Pancreas (tissue), 10 donors: ENCODE measurements at regions not wholly inside any gene's neighbourhood (a gene's known extent, or its start where the extent isn't known, plus 50 kb on each side); places are given as distances from the start of the nearest gene placed in this dataset.

Experiments
- ATAC-seq, 4 donors: fragments of 200-7000 bp; cut with Tn5 transposase; one replicate each; pipeline versions ENCODE4 v1.8.0 to v1.9.1; 2020; ENCODE audit warnings: mild to moderate bottlenecking in 4 of 4, moderate library complexity in 4 of 4
- DNase-seq, 6 donors: peaks; one replicate each; pipeline ENCODE4 v3.0.0-alpha.2; 2020
- FAIRE-seq: peaks from 2 replicates; lab custom pipeline; 2012; peaks lifted over from hg19 to GRCh38; lab: Jason Lieb, UNC
- H3K27ac ChIP-seq, 4 donors: fragments of 200-600 bp; sonication (generic); 1 replicate in 3 of 4; 2 replicates in 1 of 4; pipeline versions ENCODE4 v1.5.0 to v1.8.0; 2020
- H3K27me3 ChIP-seq, 4 donors: fragments of 200-600 bp; one replicate each; pipeline ENCODE4 v1.8.0; 2021
- H3K36me3 ChIP-seq, 3 donors: fragments of 200-600 bp; sonication (generic) in 1 of 3; one replicate each; pipeline versions ENCODE4 v1.5.0 to v1.8.0; 2020 to 2021
- H3K4me1 ChIP-seq, 3 donors: fragments of 200-600 bp; one replicate each; pipeline ENCODE4 v1.8.0; 2021
- H3K4me3 ChIP-seq, 4 donors: fragments of 200-600 bp; sonication (generic) in 2 of 4; one replicate each; pipeline versions ENCODE4 v1.5.0 to v1.8.0; 2020 to 2021
- H3K9me3 ChIP-seq, 4 donors: fragments of 200-600 bp; one replicate each; pipeline ENCODE4 v1.8.0; 2021
- WGBS, 2 donors: extraction: QIAGEN DNeasy Blood & Tissue Kit; methylation state at CpG; one replicate each; pipeline ENCODE4 v1.1.7; 2013; 5-methylcytosine and 5-hydroxymethylcytosine counted together
- intact Hi-C, 3 donors: fragments of 100-400 bp; cut with DNase I; formaldehyde crosslinking; loops; one replicate each; pipeline versions ENCODE4 v1.11.1 to v1.14.2; 2022
- TF ChIP-seq, protein P1 (sequence below), 4 donors: fragments of 200-600 bp; sonication (generic) in 3 of 4; IDR thresholded peaks; one replicate each; pipeline versions ENCODE4 v1.5.0 to v1.8.0; 2021; ENCODE audit warnings: antibody characterized with exemption in 4 of 4
- donor health status: healthy with polysubstance abuse.
- donor health status: DM: no; HTN: no; CAD: no; lungs with moderate emphysema.
- donor health status: DM: no; HTN: no; CAD: no.
- donor health status: control.
- donor health status: control.
- donor health status: Bipolar disorder and iron deficiency.
- donor health status: DM: yes; HTN: yes; CAD: no.
- donor health status: DM: no; HTN: no; CAD: no.
- donor health status: DM: no; HTN: no; CAD: no.
- donor health status: DM: yes; HTN: yes; CAD: no.

DNA sequence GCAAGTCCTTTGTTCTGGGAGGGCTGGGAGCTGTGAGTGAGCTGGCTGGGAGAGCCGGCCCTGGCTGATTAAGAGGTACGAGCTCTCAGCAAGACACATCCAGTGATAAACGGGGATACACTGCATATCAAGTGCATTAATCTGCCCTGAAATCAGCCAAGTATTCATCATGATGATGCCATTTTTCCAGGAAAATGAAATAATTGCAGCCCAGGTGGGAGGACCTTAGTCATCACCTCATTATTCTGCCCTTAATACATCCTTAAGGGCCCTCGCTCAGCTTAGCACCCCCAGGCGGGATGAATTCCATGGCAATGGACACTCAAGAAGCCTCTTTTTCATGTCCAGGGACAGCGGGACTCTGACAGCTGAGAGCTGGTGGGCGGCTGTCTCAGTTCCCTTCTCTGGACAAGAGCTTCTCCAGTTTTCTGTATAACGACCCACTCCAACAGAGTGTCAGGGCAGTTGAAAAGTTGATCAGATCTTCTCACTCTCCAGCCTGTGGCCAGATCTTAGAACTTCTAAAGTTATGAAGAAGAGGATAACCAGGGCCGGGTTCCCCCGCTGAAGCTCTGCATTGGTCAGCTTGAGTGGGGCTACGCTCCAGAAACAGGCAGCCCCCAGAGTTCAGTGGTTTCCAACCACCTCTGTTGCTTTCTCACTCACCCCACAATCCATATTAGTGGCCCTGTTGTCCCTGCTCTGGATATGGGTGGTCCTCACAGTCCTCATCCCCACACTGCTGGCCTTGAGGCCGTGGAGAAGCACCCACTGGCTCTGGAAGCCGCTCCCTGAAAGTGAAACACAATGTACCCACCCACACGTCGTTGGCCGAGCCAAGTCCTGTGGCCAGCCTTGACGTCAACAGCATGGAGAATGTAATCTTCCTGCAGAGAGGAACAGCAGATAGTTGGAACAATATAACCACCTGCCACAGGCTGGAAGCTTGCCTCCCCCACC, 306.2 kb upstream of the DIO3 start:
- Histone ChIP-seq H3K27ac (no peak overlapping the region), H3K36me3 (no peaks in the 10 kb centered on the region), H3K27me3 (no peaks in the 10 kb centered on the region), H3K4me3 (no peak overlapping the region), H3K4me1 (no peaks in the 10 kb centered on the region), H3K9me3 (no peaks in the 10 kb centered on the region)
- intact Hi-C loops = no loop called here
- 57 to 68% methylated on average over 17 of the region's 17 CpGs for WGBS, 2 donors
- TF ChIP-seq, protein P1, sequence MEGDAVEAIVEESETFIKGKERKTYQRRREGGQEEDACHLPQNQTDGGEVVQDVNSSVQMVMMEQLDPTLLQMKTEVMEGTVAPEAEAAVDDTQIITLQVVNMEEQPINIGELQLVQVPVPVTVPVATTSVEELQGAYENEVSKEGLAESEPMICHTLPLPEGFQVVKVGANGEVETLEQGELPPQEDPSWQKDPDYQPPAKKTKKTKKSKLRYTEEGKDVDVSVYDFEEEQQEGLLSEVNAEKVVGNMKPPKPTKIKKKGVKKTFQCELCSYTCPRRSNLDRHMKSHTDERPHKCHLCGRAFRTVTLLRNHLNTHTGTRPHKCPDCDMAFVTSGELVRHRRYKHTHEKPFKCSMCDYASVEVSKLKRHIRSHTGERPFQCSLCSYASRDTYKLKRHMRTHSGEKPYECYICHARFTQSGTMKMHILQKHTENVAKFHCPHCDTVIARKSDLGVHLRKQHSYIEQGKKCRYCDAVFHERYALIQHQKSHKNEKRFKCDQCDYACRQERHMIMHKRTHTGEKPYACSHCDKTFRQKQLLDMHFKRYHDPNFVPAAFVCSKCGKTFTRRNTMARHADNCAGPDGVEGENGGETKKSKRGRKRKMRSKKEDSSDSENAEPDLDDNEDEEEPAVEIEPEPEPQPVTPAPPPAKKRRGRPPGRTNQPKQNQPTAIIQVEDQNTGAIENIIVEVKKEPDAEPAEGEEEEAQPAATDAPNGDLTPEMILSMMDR (IDR thresholded peaks at IDR 0.05) = no peak
- FAIRE-seq = no peak
- ATAC-seq = peak in 1 of 4 donors; percentile 32
- DNase-seq = no peak

DNA sequence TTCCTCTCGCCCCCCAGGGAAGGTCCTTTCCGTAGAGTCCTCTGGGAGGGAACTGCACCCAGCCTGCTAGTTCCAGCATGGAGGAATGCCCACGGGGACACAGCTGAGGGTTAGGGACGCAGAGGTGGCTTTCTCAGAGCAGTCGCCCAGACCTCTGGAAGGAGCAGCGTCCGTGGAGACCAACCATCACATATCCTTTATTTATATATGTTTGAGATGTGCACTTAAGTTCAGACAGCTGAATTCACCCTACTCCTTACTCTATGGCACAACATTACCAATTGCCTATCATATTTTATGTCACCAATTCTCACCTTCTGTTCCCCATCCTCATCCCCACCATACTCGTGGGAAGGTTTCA, 305.6 kb upstream of the DIO3 start:
- no peaks in the 10 kb centered on the region for H3K4me1 ChIP-seq
- TF ChIP-seq, protein P1 (IDR thresholded peaks at IDR 0.05) = no peak
- WGBS, 2 donors = 57 to 70% methylated on average over 8 of the region's 8 CpGs
- H3K27ac ChIP-seq = no peak overlapping the region
- H3K9me3 ChIP-seq = no peaks in the 10 kb centered on the region
- H3K27me3 ChIP-seq = no peaks in the 10 kb centered on the region
- DNase-seq = no peak
- H3K36me3 ChIP-seq = no peaks in the 10 kb centered on the region
- FAIRE-seq = no peak
- intact Hi-C loops = no loop called here
- H3K4me3 ChIP-seq = no peak overlapping the region
- ATAC-seq = no peak

DNA sequence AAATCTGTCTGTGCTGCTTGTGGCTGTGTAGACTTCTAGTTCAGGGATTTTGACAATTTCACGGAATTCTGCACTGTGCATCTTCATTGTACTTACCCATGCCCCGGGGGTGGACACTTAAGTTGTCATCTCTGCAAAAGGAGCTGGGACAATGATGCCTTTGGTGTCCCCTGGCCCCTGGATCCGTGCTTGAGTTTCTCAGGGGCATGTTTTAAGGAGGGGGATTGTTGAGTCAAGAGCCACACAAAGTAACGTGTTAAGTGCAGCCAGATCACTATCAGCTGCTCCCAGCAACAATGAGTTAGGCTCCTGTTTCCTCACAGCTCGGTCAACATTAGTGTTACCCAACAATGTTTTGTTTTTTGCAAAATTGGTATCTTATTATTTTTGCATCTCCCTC, 305.0 kb upstream of the DIO3 start:
- WGBS, 2 donors = 30 to 35% methylated on average over 5 of the region's 5 CpGs
- no peaks in the 10 kb centered on the region for H3K27me3 ChIP-seq
- ATAC-seq (no peak), DNase-seq (no peak), FAIRE-seq (no peak)
- TF ChIP-seq, protein P1 (IDR thresholded peaks at IDR 0.05) = no peak
- H3K36me3 ChIP-seq = no peaks in the 10 kb centered on the region
- no peaks in the 10 kb centered on the region for H3K4me1 ChIP-seq
- intact Hi-C loops = no loop called here
- no peak overlapping the region for H3K4me3 ChIP-seq
- H3K27ac ChIP-seq = no peak overlapping the region
- H3K9me3 ChIP-seq = no peaks in the 10 kb centered on the region

DNA sequence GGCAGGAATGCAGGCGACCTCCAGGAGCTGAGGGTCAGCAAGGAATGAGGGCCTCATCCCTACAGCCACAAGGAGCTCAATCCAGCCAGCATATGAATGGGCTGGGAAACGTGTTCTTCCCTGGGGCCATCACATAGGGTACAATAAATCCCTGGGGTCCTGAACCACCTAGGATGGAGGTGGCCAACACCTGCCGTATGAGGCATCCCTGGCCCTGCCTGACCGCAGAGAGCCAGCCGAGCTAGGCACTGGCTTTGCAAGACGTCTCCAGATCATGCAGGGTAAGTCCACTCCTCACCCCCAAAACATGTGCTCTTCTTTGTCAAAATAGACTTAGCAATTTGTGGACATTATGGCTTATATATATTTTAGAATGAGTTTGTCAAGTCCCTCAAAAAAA, 303.7 kb upstream of the DIO3 start:
- intact Hi-C loops = no loop called here

More for the DNA sequence above, 303.7 kb upstream of the DIO3 start:
- Histone ChIP-seq H3K4me1 (no peaks in the 10 kb centered on the region), H3K4me3 (no peak overlapping the region), H3K36me3 (no peaks in the 10 kb centered on the region), H3K9me3 (no peaks in the 10 kb centered on the region), H3K27me3 (no peaks in the 10 kb centered on the region), H3K27ac (no peak overlapping the region)
- no peak for FAIRE-seq
- 64 to 66% methylated on average over 6 of the region's 6 CpGs for WGBS, 2 donors
- TF ChIP-seq, protein P1 (IDR thresholded peaks at IDR 0.05) = no peak
- no peak for DNase-seq
- ATAC-seq = no peak
